ENCODE measurements at regions not wholly inside any gene's neighbourhood (a gene's known extent, or its start where the extent isn't known, plus 50 kb on each side); places are given as distances from the start of the nearest gene placed in this dataset.
"Not testable (repeated sequence)": the region's sequence is repeated elsewhere in the genome, so short reads cannot be mapped to it uniquely, and the experiment has no call there.

- peaks cover 4% of the 10 kb centered on the region for H3K27me3 Mint-ChIP-seq
- H3K4me1 Mint-ChIP-seq: no peaks in the 10 kb centered on the region
- no peaks in the 10 kb centered on the region for H3K9me3 Mint-ChIP-seq
- no peaks in the 10 kb centered on the region for H3K36me3 Mint-ChIP-seq (ENCODE audit: low read depth)
- ATAC-seq (replicated peaks): no peak
- H3K4me3 Mint-ChIP-seq: no peak overlapping the region
- no peak overlapping the region for H3K27ac Mint-ChIP-seq
These were observed 144.1 kb upstream of the CAV2 start for GRCh38 chr7:116355424-116355765.

- no peaks in the 10 kb centered on the region for H3K4me1 Mint-ChIP-seq
- ATAC-seq (replicated peaks): no peak
- no peak overlapping the region for H3K27ac Mint-ChIP-seq
- no peak overlapping the region for H3K4me3 Mint-ChIP-seq
- no peaks in the 10 kb centered on the region for H3K36me3 Mint-ChIP-seq (ENCODE audit: low read depth)
- no peaks in the 10 kb centered on the region for H3K9me3 Mint-ChIP-seq
- peaks cover 4% of the 10 kb centered on the region for H3K27me3 Mint-ChIP-seq
These were observed 143.1 kb upstream of the CAV2 start for GRCh38 chr7:116356333-116356965.

- H3K4me3 Mint-ChIP-seq: no peak overlapping the region
- H3K27me3 Mint-ChIP-seq: peaks cover 4% of the 10 kb centered on the region
- H3K36me3 Mint-ChIP-seq (ENCODE audit: low read depth): no peaks in the 10 kb centered on the region
- no peaks in the 10 kb centered on the region for H3K4me1 Mint-ChIP-seq
- no peaks in the 10 kb centered on the region for H3K9me3 Mint-ChIP-seq
- ATAC-seq (replicated peaks): no peak
- no peak overlapping the region for H3K27ac Mint-ChIP-seq
These were observed 142.6 kb upstream of the CAV2 start for GRCh38 chr7:116356979-116357378.

- H3K36me3 Mint-ChIP-seq (ENCODE audit: low read depth): no peaks in the 10 kb centered on the region
- H3K27ac Mint-ChIP-seq: no peak overlapping the region
- no peaks in the 10 kb centered on the region for H3K4me1 Mint-ChIP-seq
- ATAC-seq (replicated peaks): no peak
- no peak overlapping the region for H3K4me3 Mint-ChIP-seq
- H3K27me3 Mint-ChIP-seq: peaks cover 4% of the 10 kb centered on the region
- no peaks in the 10 kb centered on the region for H3K9me3 Mint-ChIP-seq
These were observed 141.5 kb upstream of the CAV2 start for GRCh38 chr7:116357781-116358670.

- H3K27me3 Mint-ChIP-seq: peaks cover 8% of the 10 kb centered on the region
- no peak for ATAC-seq (replicated peaks)
- H3K27ac Mint-ChIP-seq: no peak overlapping the region
- no peak overlapping the region for H3K4me3 Mint-ChIP-seq
- H3K4me1 Mint-ChIP-seq: no peaks in the 10 kb centered on the region
- no peaks in the 10 kb centered on the region for H3K36me3 Mint-ChIP-seq (ENCODE audit: low read depth)
- no peaks in the 10 kb centered on the region for H3K9me3 Mint-ChIP-seq
These were observed 137.8 kb upstream of the CAV2 start for GRCh38 chr7:116361767-116362166.

GRCh38 chr7:116363637-116364432 lies 135.7 kb upstream of the CAV2 start:
- Mint-ChIP-seq H3K36me3 (ENCODE audit: low read depth) (no peaks in the 10 kb centered on the region), H3K27ac (no peak overlapping the region), H3K9me3 (no peaks in the 10 kb centered on the region), H3K27me3 (peaks cover 13% of the 10 kb centered on the region), H3K4me3 (no peak overlapping the region), H3K4me1 (no peaks in the 10 kb centered on the region)
- ATAC-seq (replicated peaks): no peak

- peaks cover 13% of the 10 kb centered on the region for H3K27me3 Mint-ChIP-seq
- H3K36me3 Mint-ChIP-seq (ENCODE audit: low read depth): no peaks in the 10 kb centered on the region
- H3K4me3 Mint-ChIP-seq: no peak overlapping the region
- H3K27ac Mint-ChIP-seq: no peak overlapping the region
- no peaks in the 10 kb centered on the region for H3K9me3 Mint-ChIP-seq
- no peak for ATAC-seq (replicated peaks)
- H3K4me1 Mint-ChIP-seq: no peaks in the 10 kb centered on the region
These were observed 135.1 kb upstream of the CAV2 start for GRCh38 chr7:116364469-116364868.

- Mint-ChIP-seq H3K36me3 (ENCODE audit: low read depth) (no peaks in the 10 kb centered on the region), H3K9me3 (no peaks in the 10 kb centered on the region), H3K4me3 (no peak overlapping the region), H3K27me3 (peaks cover 20% of the 10 kb centered on the region), H3K27ac (no peak overlapping the region), H3K4me1 (no peaks in the 10 kb centered on the region)
- ATAC-seq (replicated peaks): no peak
These were observed 133.7 kb upstream of the CAV2 start for GRCh38 chr7:116365797-116366196.

GRCh38 chr7:116367171-116367813 lies 132.2 kb upstream of the CAV2 start:
- H3K27me3 Mint-ChIP-seq: peaks cover 23% of the 10 kb centered on the region
- no peaks in the 10 kb centered on the region for H3K36me3 Mint-ChIP-seq (ENCODE audit: low read depth)
- H3K9me3 Mint-ChIP-seq: no peaks in the 10 kb centered on the region
- no peak overlapping the region for H3K27ac Mint-ChIP-seq
- no peak for ATAC-seq (replicated peaks)
- no peaks in the 10 kb centered on the region for H3K4me1 Mint-ChIP-seq
- no peak overlapping the region for H3K4me3 Mint-ChIP-seq

- no peaks in the 10 kb centered on the region for H3K9me3 Mint-ChIP-seq
- ATAC-seq (replicated peaks): no peak
- no peaks in the 10 kb centered on the region for H3K4me1 Mint-ChIP-seq
- no peak overlapping the region for H3K4me3 Mint-ChIP-seq
- H3K27ac Mint-ChIP-seq: no peak overlapping the region
- H3K27me3 Mint-ChIP-seq: peaks cover 28% of the 10 kb centered on the region
- H3K36me3 Mint-ChIP-seq (ENCODE audit: low read depth): no peaks in the 10 kb centered on the region
These were observed 130.6 kb upstream of the CAV2 start for GRCh38 chr7:116368965-116369364.

GRCh38 chr7:116371536-116371935 lies 128.0 kb upstream of the CAV2 start:
- peaks cover 21% of the 10 kb centered on the region for H3K27me3 Mint-ChIP-seq
- not testable (repeated sequence) for H3K4me3 Mint-ChIP-seq; ATAC-seq (replicated peaks); H3K27ac Mint-ChIP-seq; H3K36me3 Mint-ChIP-seq (ENCODE audit: low read depth); H3K9me3 Mint-ChIP-seq; H3K4me1 Mint-ChIP-seq

GRCh38 chr7:116373229-116373628 lies 126.3 kb upstream of the CAV2 start:
- not testable (repeated sequence) for H3K36me3 Mint-ChIP-seq (ENCODE audit: low read depth); H3K4me1 Mint-ChIP-seq; H3K9me3 Mint-ChIP-seq; ATAC-seq (replicated peaks); H3K27ac Mint-ChIP-seq; H3K4me3 Mint-ChIP-seq
- H3K27me3 Mint-ChIP-seq: peaks cover 16% of the 10 kb centered on the region

- Mint-ChIP-seq H3K27me3 (peaks cover 9% of the 10 kb centered on the region), H3K27ac (no peak overlapping the region), H3K4me1 (no peaks in the 10 kb centered on the region), H3K9me3 (no peaks in the 10 kb centered on the region), H3K36me3 (ENCODE audit: low read depth) (no peaks in the 10 kb centered on the region), H3K4me3 (no peak overlapping the region)
- no peak for ATAC-seq (replicated peaks)
These were observed 121.8 kb upstream of the CAV2 start for GRCh38 chr7:116377721-116378120.

GRCh38 chr7:116380025-116380424 lies 119.5 kb upstream of the CAV2 start:
- no peaks in the 10 kb centered on the region for H3K4me1 Mint-ChIP-seq
- no peak overlapping the region for H3K4me3 Mint-ChIP-seq
- H3K27me3 Mint-ChIP-seq: peaks cover 4% of the 10 kb centered on the region
- no peaks in the 10 kb centered on the region for H3K36me3 Mint-ChIP-seq (ENCODE audit: low read depth)
- no peak for ATAC-seq (replicated peaks)
- H3K9me3 Mint-ChIP-seq: no peaks in the 10 kb centered on the region
- no peak overlapping the region for H3K27ac Mint-ChIP-seq
